HuH-7 (cell line): ENCODE measurements at regions not wholly inside any gene's neighbourhood (a gene's known extent, or its start where the extent isn't known, plus 50 kb on each side); places are given as distances from the start of the nearest gene placed in this dataset.

Source experiments
- DNase-seq: peaks from one replicate; pipeline ENCODE4 v3.0.0; 2011; ENCODE audit warnings: low spot score

DNA sequence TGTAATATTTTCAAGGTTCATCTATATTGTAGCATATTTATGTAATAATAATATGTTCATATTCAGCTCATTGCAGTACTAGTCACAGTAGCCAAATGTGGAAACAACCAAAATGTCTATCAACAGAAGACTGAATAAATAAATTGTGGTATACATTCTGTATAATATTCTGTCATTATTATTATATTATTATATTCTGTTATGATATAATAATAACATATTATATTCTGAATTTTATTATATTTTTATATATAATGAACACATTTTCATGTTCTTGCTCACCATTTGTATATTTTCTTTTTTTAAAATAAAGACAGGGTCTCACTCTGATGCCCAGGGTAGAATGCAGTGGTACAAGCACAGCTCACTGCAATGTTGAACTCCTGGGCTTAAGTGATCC lies 91.2 kb upstream of the STARD3NL start:
- no peak for DNase-seq

DNA sequence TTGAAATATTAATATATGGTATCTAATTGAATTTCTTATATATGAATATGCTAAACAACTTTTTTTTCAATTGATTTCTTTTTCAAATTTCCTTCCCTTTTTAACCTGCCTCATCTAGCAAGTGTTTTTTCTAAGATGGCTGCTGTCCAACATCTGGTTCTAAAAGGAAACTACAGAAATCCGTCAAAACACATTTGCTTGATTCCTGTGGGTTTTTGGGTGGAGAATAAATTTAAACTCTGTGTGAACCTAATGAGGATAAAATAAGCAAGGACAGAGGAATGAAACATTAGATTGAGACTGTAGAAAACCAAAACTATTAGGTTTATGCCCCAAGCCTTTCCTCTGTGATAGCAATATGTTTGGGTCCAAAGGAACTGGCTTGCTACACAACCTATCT lies 75.5 kb upstream of the STARD3NL start:
- no peak for DNase-seq

DNA sequence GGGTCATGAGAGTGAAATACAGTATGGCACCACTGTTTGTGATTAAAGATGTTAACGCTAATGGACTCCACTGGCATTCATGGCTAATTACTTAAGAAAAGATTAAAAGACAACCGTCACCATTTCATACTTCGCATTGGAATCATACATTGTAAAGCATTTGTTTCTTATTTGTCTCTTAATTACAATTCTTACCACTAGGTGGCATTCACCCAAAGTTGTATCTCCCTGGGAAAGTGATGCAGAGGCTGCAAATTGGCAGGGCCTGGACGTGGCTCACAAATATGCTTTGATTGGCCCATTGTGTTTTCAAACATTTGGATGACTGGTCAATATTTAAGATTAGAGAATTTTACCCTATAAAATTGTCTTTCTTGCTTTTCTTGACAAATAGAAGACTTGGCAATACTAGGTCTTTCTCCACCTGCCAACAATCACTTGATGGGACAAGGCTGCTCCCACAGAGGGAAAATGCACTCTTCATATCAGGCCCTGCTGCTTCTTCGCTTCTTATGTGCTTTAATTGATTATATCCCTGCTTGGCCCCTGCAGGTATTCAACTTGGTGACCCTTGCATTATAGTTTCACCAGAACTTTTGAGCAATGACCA lies 72.1 kb upstream of the STARD3NL start:
- peak; percentile 32 for DNase-seq

DNA sequence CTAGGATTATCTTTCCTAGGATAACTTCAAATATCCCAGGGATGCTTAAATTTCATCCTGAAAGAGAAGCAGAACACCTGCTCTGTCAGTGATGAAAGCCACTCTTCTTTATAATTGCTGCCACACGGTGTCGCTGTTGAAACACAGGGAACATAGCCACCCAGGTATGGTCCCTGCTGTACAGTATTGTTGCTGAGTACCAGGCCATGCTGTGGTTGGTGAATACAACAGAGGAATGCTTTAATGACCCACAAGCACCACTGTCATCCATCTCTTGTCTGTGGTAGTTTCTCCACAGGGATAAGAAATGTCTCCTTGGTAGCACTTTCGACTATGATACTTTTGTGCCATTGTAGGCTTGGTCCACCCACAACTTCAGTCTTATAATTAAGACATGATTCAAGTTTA lies 70.6 kb upstream of the STARD3NL start:
- DNase-seq: peak; percentile 56

DNA sequence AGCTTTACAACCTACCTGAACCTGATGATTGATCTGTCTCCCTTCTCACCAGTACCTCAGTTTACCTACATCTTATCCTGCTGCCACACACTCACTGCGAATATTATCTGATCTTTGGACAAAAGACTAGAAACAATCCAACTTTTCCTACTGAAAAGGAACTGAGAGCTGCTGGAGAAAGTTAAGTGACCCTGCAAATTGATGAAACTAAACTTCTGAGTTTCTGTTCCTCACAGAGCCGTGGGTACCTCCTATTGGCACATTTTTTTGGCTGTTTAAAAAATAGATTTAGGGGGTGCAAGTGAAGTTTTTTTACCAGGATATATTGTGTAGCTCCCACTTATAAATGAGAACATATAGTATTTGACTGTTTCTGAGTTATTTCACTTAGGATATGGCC lies 66.0 kb upstream of the STARD3NL start:
- no peak for DNase-seq

DNA sequence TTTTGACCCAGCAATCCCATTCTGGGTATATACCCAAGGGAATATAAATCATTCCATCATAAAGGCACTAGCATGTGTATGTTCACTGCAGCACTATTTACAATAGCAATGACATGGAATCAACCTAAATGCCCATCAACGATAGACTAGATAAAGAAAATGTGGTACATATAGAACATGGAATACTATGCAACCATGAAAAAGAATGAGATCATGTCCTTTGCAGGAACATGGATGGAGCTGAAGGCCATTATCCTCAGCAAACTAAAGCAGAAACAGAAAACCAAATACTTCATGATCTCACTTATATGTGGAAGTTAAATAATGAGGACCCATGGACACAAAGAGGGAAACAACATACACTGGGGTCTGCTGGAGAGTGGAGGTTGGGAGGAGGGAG lies 58.0 kb upstream of the STARD3NL start:
- no peak for DNase-seq

DNA sequence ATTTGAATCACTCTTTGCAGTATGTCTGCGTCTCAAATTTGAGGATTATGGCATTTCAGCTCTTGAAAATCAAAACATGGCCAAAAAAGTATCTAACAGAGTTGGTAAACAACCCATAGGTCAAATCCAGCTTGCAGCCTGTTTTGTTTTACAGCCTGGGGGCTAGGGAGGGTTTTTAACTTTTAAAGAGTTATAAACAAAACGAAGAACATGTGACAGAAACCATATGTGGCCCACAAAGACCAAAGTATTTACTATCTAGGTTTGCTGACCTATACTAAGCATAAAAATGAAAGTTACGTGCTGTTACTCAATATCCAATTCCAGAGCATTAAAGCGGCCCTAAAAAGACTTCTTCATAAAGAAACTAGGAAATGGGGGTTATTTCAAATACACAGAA lies 55.5 kb upstream of the STARD3NL start:
- no peak for DNase-seq

DNA sequence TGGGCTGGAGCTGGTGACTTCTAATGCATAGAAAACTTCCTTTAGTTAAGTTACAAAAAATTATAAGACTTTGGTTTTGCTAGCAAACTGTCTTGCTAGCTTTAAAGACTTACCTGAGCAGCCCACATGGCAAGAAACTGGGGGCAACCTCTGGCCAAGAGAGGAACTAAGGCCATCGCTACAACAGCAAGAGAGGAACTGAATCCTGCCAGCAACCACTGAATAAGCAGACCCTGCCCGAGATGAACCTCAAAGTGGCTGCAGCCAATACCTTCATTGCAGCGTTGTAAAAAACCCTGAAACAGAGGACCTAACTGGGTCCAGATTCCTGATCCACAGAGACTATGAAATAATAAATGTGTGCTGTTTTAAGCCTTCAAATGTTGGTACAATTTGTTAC lies 54.6 kb upstream of the STARD3NL start:
- no peak for DNase-seq

DNA sequence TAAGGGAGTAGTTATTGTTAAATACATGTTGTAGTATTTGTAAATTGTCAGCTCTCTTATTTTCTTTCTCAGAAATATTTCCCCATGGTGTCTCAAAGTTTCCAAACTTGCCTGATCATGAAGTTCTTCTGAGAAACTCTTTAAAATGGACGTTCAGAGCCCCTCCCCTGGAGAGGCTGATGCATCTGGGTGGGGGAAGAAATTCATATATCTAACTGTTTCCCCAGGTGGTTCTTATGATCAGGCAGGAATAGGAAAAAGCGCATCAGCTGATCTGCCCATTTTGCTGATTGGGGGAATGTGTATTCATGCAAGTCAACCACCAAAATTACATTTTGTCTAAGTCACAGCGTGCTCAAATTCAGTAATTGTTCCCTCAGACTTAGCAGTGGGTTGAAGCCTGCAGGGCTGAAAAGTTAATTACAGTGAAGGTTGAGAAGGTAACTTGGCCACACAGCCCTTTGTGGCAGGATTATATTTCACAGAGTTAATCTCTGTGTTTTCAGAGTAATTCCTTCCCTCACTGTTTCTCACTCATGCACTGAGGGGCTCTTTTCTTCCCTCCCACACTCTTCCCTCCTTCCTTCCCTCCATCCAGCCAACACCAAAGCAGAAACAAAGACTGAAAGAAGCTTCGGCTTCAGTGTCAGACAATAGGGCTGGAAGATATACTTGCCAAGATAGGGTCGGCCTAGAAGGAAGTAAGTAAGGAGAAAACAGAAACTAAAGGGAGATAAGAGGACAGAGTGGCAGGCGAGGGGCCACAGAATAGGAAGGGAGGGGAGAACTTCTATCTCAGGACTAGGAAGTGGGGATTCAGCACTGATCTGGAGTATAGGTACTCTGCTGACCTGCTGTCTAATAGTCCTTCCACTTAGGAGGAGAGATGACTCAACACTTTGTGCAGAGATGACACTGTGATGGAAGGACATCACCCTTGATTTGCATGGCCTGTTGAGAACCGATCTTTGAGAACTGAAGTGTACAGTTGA lies 50.5 kb upstream of the STARD3NL start:
- no peak for DNase-seq
